ENCODE measurements at regions not wholly inside any gene's neighbourhood (a gene's known extent, or its start where the extent isn't known, plus 50 kb on each side); places are given as distances from the start of the nearest gene placed in this dataset.

DNA sequence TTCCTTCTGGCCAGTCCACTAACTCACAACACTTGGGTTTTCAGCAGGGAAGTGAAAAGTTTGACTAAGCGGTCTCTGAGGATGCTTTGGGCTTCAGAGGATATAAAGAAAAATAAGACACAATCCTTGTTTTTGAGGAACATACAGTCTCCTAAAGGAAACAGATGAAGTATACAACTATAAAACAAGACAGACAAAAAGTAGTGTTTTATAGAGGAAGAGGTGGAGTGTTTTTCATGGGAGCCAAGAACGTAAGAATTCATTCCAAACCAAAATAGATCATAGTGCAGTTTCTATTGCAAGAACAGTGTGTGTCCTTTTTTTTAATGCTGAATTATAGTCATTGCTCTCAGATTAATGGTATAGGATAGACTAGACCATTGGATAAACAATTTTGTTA lies 586.9 kb upstream of the BRINP1 start:
- Mint-ChIP-seq H3K27me3 (ENCODE audit: low read depth) (no peaks in the 10 kb centered on the region), H3K36me3 (ENCODE audit: low read depth) (no peaks in the 10 kb centered on the region), H3K4me3 (ENCODE audit: low read depth) (no peak overlapping the region), H3K27ac (no peak overlapping the region), H3K4me1 (ENCODE audit: low read depth) (no peaks in the 10 kb centered on the region), H3K9me3 (no peaks in the 10 kb centered on the region)
- DNase-seq (ENCODE audit: low spot score): no peak
- intact Hi-C loops (cut with micrococcal nuclease): no loop called here

GRCh38 chr9:119955276-119955675 lies 586.0 kb upstream of the BRINP1 start:
- Mint-ChIP-seq H3K36me3 (ENCODE audit: low read depth) (no peaks in the 10 kb centered on the region), H3K4me3 (ENCODE audit: low read depth) (no peak overlapping the region), H3K9me3 (no peaks in the 10 kb centered on the region), H3K4me1 (ENCODE audit: low read depth) (no peaks in the 10 kb centered on the region), H3K27ac (no peak overlapping the region), H3K27me3 (ENCODE audit: low read depth) (no peaks in the 10 kb centered on the region)
- no peak for DNase-seq (ENCODE audit: low spot score)
- intact Hi-C loops (cut with micrococcal nuclease): no loop called here

GRCh38 chr9:119951591-119951990 lies 582.4 kb upstream of the BRINP1 start:
- no peaks in the 10 kb centered on the region for H3K36me3 Mint-ChIP-seq (ENCODE audit: low read depth)
- DNase-seq (ENCODE audit: low spot score): no peak
- intact Hi-C loops (cut with micrococcal nuclease): no loop called here
- no peaks in the 10 kb centered on the region for H3K4me1 Mint-ChIP-seq (ENCODE audit: low read depth)
- H3K4me3 Mint-ChIP-seq (ENCODE audit: low read depth): no peak overlapping the region
- no peaks in the 10 kb centered on the region for H3K9me3 Mint-ChIP-seq
- no peak overlapping the region for H3K27ac Mint-ChIP-seq
- no peaks in the 10 kb centered on the region for H3K27me3 Mint-ChIP-seq (ENCODE audit: low read depth)

GRCh38 chr9:119951090-119951489 lies 581.9 kb upstream of the BRINP1 start:
- Mint-ChIP-seq H3K36me3 (ENCODE audit: low read depth) (no peaks in the 10 kb centered on the region), H3K4me3 (ENCODE audit: low read depth) (no peak overlapping the region), H3K27me3 (ENCODE audit: low read depth) (no peaks in the 10 kb centered on the region), H3K27ac (no peak overlapping the region), H3K4me1 (ENCODE audit: low read depth) (no peaks in the 10 kb centered on the region), H3K9me3 (no peaks in the 10 kb centered on the region)
- DNase-seq (ENCODE audit: low spot score): no peak
- intact Hi-C loops (cut with micrococcal nuclease): no loop called here

DNA sequence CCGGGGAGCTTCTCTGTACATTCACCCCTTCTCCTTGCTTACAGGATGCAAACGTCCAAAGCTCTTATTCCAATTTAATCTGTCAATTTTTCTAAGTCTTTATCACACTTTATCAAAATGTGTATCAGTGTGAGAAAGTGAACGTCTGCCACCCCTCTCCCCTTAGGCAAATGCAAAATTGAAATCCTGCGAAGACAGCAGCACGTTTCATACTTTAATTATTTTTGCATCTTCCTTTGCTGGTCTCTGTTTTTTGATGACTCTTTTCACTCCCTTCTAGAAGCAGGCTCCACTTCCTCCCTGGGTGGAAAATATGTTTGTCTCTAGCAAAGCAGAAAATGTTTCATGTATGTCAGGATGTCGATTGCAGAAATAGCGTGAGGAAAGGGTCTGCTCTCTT lies 576.5 kb upstream of the BRINP1 start:
- Mint-ChIP-seq H3K27ac (no peak overlapping the region), H3K9me3 (no peaks in the 10 kb centered on the region), H3K27me3 (ENCODE audit: low read depth) (no peaks in the 10 kb centered on the region), H3K36me3 (ENCODE audit: low read depth) (no peaks in the 10 kb centered on the region), H3K4me1 (ENCODE audit: low read depth) (no peaks in the 10 kb centered on the region), H3K4me3 (ENCODE audit: low read depth) (no peak overlapping the region)
- no peak for DNase-seq (ENCODE audit: low spot score)
- intact Hi-C loops (cut with micrococcal nuclease): no loop called here

DNA sequence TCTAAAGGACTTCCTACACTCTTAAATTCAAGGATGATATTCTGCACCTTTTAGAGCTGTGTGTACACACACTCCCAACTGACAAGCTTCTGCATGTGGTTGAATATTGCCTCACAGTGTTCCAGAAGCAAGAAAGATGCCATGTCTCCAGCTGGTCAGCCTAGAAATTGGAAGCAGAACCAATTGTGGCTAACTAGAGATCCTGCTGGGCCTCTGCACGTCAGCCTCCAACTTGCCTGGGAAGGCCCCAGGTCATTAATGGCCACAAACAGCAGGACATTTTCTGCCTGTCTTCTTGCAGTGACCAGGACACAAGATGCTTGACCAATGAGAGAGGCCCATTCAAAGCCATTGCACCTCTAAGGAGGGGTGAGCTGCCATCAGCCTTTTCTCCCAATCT lies 571.9 kb upstream of the BRINP1 start:
- DNase-seq (ENCODE audit: low spot score): no peak
- H3K4me3 Mint-ChIP-seq (ENCODE audit: low read depth): no peak overlapping the region
- intact Hi-C loops (cut with micrococcal nuclease): no loop called here
- no peaks in the 10 kb centered on the region for H3K36me3 Mint-ChIP-seq (ENCODE audit: low read depth)
- no peaks in the 10 kb centered on the region for H3K9me3 Mint-ChIP-seq
- no peaks in the 10 kb centered on the region for H3K27me3 Mint-ChIP-seq (ENCODE audit: low read depth)
- no peak overlapping the region for H3K27ac Mint-ChIP-seq
- no peaks in the 10 kb centered on the region for H3K4me1 Mint-ChIP-seq (ENCODE audit: low read depth)

GRCh38 chr9:119938871-119939270 lies 569.6 kb upstream of the BRINP1 start:
- Mint-ChIP-seq H3K36me3 (ENCODE audit: low read depth) (no peaks in the 10 kb centered on the region), H3K9me3 (no peaks in the 10 kb centered on the region), H3K27me3 (ENCODE audit: low read depth) (no peaks in the 10 kb centered on the region), H3K4me3 (ENCODE audit: low read depth) (no peak overlapping the region), H3K4me1 (ENCODE audit: low read depth) (no peaks in the 10 kb centered on the region), H3K27ac (no peak overlapping the region)
- DNase-seq (ENCODE audit: low spot score): no peak
- intact Hi-C loops (cut with micrococcal nuclease): no loop called here

DNA sequence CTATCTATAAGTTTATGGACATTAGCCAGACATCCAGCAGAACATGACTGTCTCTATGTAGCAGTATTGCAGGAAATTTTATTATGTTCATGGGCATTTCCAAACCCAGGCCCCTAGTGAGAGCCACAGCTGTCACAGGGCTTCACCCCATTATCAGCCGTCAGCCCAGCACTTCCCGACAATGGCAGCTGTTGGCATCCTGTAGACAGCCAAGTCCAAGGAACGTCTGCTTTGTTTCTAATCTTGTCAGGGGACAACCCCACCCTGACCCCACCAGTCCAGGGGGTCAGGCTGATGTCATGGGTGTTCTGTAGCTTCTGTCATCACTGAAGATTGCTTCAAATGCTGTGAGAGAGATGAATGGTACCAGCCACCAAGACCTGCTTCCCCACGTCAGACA lies 565.3 kb upstream of the BRINP1 start:
- Mint-ChIP-seq H3K27ac (no peak overlapping the region), H3K9me3 (no peaks in the 10 kb centered on the region), H3K36me3 (ENCODE audit: low read depth) (no peaks in the 10 kb centered on the region), H3K27me3 (ENCODE audit: low read depth) (no peaks in the 10 kb centered on the region), H3K4me1 (ENCODE audit: low read depth) (no peaks in the 10 kb centered on the region), H3K4me3 (ENCODE audit: low read depth) (no peak overlapping the region)
- intact Hi-C loops (cut with micrococcal nuclease): no loop called here
- no peak for DNase-seq (ENCODE audit: low spot score)

DNA sequence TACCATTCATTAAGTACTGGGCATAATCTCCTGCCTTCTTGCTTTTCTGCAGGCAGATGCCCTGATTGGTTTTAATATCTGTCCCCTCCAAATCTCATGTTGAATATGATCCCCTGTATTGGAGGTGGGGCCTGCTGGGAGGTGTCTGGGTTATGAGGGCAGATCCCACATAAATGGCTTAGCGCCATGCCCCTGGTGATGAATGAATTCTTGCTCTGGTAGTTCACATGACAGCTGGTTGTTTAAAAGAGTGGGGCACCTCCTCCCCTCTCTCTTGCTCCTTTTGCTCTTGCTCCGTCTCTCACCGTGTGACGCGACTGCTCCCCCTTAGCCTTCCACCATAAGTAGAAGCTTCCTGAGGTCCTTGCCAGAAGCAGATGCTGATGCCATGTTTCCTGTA lies 564.0 kb upstream of the BRINP1 start:
- intact Hi-C loops (cut with micrococcal nuclease): no loop called here
- Mint-ChIP-seq H3K9me3 (no peaks in the 10 kb centered on the region), H3K4me3 (ENCODE audit: low read depth) (no peak overlapping the region), H3K4me1 (ENCODE audit: low read depth) (no peaks in the 10 kb centered on the region), H3K27me3 (ENCODE audit: low read depth) (no peaks in the 10 kb centered on the region), H3K36me3 (ENCODE audit: low read depth) (no peaks in the 10 kb centered on the region), H3K27ac (no peak overlapping the region)
- DNase-seq (ENCODE audit: low spot score): no peak

DNA sequence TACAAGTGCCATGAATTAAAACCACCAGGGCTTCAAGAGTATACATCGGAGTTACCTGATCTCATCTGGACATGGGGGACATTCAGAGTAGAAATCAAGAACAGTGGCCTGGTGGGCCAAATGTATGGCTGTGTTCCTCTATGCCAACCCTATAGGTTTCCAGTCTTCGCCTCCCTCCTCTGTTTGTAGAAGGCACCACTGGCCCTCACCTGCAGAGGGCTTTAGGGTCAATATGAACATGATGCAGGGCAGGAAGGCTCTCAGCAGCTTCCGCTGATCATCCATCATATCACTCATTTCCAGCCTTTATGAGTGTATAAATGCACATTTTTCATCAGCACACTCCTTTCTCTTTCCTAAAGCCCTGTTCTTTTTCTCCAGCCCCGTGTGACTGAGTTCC lies 555.5 kb upstream of the BRINP1 start:
- Mint-ChIP-seq H3K36me3 (ENCODE audit: low read depth) (no peaks in the 10 kb centered on the region), H3K27ac (no peak overlapping the region), H3K4me3 (ENCODE audit: low read depth) (no peak overlapping the region), H3K9me3 (peaks cover 8% of the 10 kb centered on the region), H3K4me1 (ENCODE audit: low read depth) (no peaks in the 10 kb centered on the region), H3K27me3 (ENCODE audit: low read depth) (no peaks in the 10 kb centered on the region)
- intact Hi-C loops (cut with micrococcal nuclease): no loop called here
- DNase-seq (ENCODE audit: low spot score): no peak

GRCh38 chr9:119917175-119917574 lies 547.9 kb upstream of the BRINP1 start:
- no peaks in the 10 kb centered on the region for H3K36me3 Mint-ChIP-seq (ENCODE audit: low read depth)
- H3K9me3 Mint-ChIP-seq: peaks cover 8% of the 10 kb centered on the region
- no peak overlapping the region for H3K4me3 Mint-ChIP-seq (ENCODE audit: low read depth)
- H3K27ac Mint-ChIP-seq: no peak overlapping the region
- no peaks in the 10 kb centered on the region for H3K27me3 Mint-ChIP-seq (ENCODE audit: low read depth)
- H3K4me1 Mint-ChIP-seq (ENCODE audit: low read depth): no peaks in the 10 kb centered on the region
- DNase-seq (ENCODE audit: low spot score): no peak
- intact Hi-C loops (cut with micrococcal nuclease): no loop called here

DNA sequence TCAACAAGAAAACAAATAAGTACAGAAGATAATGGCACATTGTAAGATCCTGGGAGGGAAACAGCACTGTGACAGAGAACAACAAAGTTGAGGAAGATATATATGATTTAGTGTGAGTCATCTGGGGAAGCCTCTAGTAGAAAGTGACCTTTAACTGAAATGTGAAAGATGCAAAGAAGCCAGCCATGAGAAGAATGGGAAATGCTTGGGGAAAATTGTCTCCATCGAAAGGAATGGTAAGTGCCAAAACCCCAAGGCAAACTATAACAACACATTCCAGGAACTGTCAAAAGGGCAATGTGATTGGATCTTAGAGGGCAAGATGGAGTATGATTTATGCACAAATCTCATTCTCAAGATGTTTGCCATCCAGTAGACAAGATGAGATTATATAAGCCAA lies 537.8 kb upstream of the BRINP1 start:
- no peak for DNase-seq (ENCODE audit: low spot score)
- H3K4me3 Mint-ChIP-seq (ENCODE audit: low read depth): no peak overlapping the region
- H3K27ac Mint-ChIP-seq: no peak overlapping the region
- no peaks in the 10 kb centered on the region for H3K27me3 Mint-ChIP-seq (ENCODE audit: low read depth)
- no peaks in the 10 kb centered on the region for H3K4me1 Mint-ChIP-seq (ENCODE audit: low read depth)
- intact Hi-C loops (cut with micrococcal nuclease): no loop called here
- peaks cover 4% of the 10 kb centered on the region for H3K9me3 Mint-ChIP-seq
- no peaks in the 10 kb centered on the region for H3K36me3 Mint-ChIP-seq (ENCODE audit: low read depth)

DNA sequence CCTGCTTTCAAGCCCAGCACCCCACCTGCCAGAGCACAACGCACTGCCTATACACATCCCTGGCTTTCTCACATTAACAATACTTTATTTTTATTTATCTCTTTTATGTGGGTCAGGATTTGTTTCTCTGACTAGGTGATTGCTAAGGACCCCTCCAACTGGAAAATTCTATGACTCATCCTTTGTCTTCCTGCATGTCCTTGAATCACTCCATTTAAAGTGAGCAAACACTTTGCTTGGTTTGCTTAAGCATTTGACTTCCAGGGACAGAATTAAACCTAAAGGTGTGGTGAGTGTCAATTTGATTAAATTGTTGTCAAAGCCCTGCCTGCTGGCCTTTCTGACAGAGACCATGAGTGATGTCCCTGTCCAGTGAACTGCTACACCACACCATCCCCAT lies 536.5 kb upstream of the BRINP1 start:
- no peaks in the 10 kb centered on the region for H3K36me3 Mint-ChIP-seq (ENCODE audit: low read depth)

GRCh38 chr9:119903851-119904250 lies 534.6 kb upstream of the BRINP1 start:
- no peaks in the 10 kb centered on the region for H3K36me3 Mint-ChIP-seq (ENCODE audit: low read depth)

More for the DNA sequence above, 536.5 kb upstream of the BRINP1 start:
- no peak overlapping the region for H3K27ac Mint-ChIP-seq
- peaks cover 4% of the 10 kb centered on the region for H3K9me3 Mint-ChIP-seq
- intact Hi-C loops (cut with micrococcal nuclease): no loop called here
- no peak for DNase-seq (ENCODE audit: low spot score)
- no peaks in the 10 kb centered on the region for H3K27me3 Mint-ChIP-seq (ENCODE audit: low read depth)
- H3K4me1 Mint-ChIP-seq (ENCODE audit: low read depth): no peaks in the 10 kb centered on the region
- no peak overlapping the region for H3K4me3 Mint-ChIP-seq (ENCODE audit: low read depth)

More at GRCh38 chr9:119903851-119904250, 534.6 kb upstream of the BRINP1 start:
- H3K4me3 Mint-ChIP-seq (ENCODE audit: low read depth): no peak overlapping the region
- intact Hi-C loops (cut with micrococcal nuclease): no loop called here
- no peak for DNase-seq (ENCODE audit: low spot score)
- peaks cover 4% of the 10 kb centered on the region for H3K9me3 Mint-ChIP-seq
- H3K27me3 Mint-ChIP-seq (ENCODE audit: low read depth): no peaks in the 10 kb centered on the region
- no peak overlapping the region for H3K27ac Mint-ChIP-seq
- no peaks in the 10 kb centered on the region for H3K4me1 Mint-ChIP-seq (ENCODE audit: low read depth)

Data from activated T-helper 2 cell treated with anti-CD3 and anti-CD28 coated beads, Interferon-gamma antibody, Interleukin-2, Interleukin-4, amounts not matched to agents 10 μg/mL and 5 μg/mL and 100 μg/mL, durations not matched to agents 14 hours and 24 hours and 36 hours (primary cell).